ENCODE measurements at regions not wholly inside any gene's neighbourhood (a gene's known extent, or its start where the extent isn't known, plus 50 kb on each side); places are given as distances from the start of the nearest gene placed in this dataset.

- TF ChIP-seq CTCF (IDR thresholded peaks at IDR 0.05; ENCODE audit: low read length) = no peak
- TF ChIP-seq EZH2 (optimal IDR thresholded peaks at IDR 0.05; ENCODE audit: low read depth, low read length) = no peak
- no peak for TF ChIP-seq EZH2phosphoT487 (IDR thresholded peaks at IDR 0.05; ENCODE audit: low read length)
These were observed 202.2 kb upstream of the FAT4 start for GRCh38 chr4:125112536-125112935.
